ENCODE measurements at regions not wholly inside any gene's neighbourhood (a gene's known extent, or its start where the extent isn't known, plus 50 kb on each side); places are given as distances from the start of the nearest gene placed in this dataset.

GRCh38 chr2:7571701-7572100 lies 654.5 kb downstream of the RNF144A start:
- peak overlapping the region; percentile 56 for H3K27ac Mint-ChIP-seq
- no peak overlapping the region for H3K4me3 Mint-ChIP-seq
- H3K9me3 Mint-ChIP-seq: no peaks in the 10 kb centered on the region
- H3K36me3 Mint-ChIP-seq (ENCODE audit: low read depth): peaks cover 11% of the 10 kb centered on the region
- H3K4me1 Mint-ChIP-seq (ENCODE audit: low read depth): peaks cover 64% of the 10 kb centered on the region
- H3K27me3 Mint-ChIP-seq: no peaks in the 10 kb centered on the region

DNA sequence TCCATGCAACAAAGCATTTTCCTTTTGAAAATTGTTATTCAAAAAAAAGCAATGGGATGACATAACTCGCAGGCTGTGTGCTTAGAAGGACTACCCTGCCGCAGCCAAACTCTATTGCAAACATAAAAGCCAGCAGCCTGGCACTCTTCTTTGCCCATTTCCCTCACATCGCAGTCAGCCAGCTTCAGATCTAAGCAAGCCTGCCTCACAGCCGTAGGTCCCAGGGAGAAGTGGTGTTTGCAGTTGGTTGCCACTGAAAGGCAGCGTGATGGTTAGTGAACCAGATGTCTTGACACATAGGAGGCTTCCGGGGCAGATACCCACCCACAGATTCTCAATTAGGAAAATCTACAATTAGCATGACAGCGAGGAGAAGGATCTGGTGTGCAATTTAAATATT lies 655.2 kb downstream of the RNF144A start:
- no peaks in the 10 kb centered on the region for H3K27me3 Mint-ChIP-seq
- peaks cover 4% of the 10 kb centered on the region for H3K9me3 Mint-ChIP-seq
- no peak overlapping the region for H3K4me3 Mint-ChIP-seq
- H3K27ac Mint-ChIP-seq: no peak overlapping the region
- H3K4me1 Mint-ChIP-seq (ENCODE audit: low read depth): peaks cover 58% of the 10 kb centered on the region
- H3K36me3 Mint-ChIP-seq (ENCODE audit: low read depth): peaks cover 13% of the 10 kb centered on the region

- H3K4me3 Mint-ChIP-seq: no peak overlapping the region
- H3K36me3 Mint-ChIP-seq (ENCODE audit: low read depth): peaks cover 21% of the 10 kb centered on the region
- H3K9me3 Mint-ChIP-seq: peaks cover 13% of the 10 kb centered on the region
- no peaks in the 10 kb centered on the region for H3K27me3 Mint-ChIP-seq
- H3K4me1 Mint-ChIP-seq (ENCODE audit: low read depth): peaks cover 52% of the 10 kb centered on the region
- H3K27ac Mint-ChIP-seq: no peak overlapping the region
Observed at GRCh38 chr2:7573166-7573825, 656.1 kb downstream of the RNF144A start.

DNA sequence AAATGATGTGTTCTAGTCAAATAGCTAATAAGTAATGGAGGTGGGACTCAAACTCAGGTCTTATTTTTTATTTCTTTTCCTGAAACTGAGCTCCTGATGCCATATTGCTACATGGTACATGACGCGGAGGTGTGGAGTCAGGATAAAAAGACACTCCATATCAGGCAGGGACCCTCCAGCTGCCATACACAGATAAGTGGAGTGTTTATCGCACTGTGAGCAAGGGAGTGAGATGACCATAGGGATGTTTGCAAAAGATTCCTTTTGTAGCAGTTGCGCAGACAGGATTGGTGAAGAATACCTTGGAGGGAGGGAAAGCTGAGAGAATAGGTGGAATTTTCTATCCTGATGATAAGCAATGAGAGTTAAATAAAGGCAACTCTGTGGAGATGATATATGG lies 657.2 kb downstream of the RNF144A start:
- Mint-ChIP-seq H3K27ac (no peak overlapping the region), H3K36me3 (ENCODE audit: low read depth) (peaks cover 28% of the 10 kb centered on the region), H3K4me1 (ENCODE audit: low read depth) (peaks cover 44% of the 10 kb centered on the region), H3K9me3 (peaks cover 24% of the 10 kb centered on the region), H3K27me3 (no peaks in the 10 kb centered on the region), H3K4me3 (no peak overlapping the region)

DNA sequence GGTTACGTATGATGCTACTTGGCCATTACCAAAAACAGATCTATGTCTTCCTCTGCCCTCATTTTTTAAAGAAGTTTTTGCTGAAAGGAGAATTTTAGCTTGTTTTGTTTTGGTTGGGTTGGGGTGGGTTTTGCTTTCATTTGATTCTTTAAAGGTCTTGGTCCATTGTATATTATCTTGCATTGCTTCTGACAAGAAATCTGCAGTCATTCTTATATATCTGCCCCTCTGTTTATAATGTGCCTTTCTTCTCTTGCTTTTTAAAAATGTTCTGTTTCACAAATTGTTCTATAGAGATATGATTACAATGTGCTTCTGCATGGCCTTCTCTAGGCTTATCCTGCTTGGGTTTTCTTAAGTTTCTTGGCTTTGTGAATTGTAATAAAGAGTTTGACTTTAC lies 660.6 kb downstream of the RNF144A start:
- Mint-ChIP-seq H3K27ac (no peak overlapping the region), H3K9me3 (peaks cover 26% of the 10 kb centered on the region), H3K4me1 (ENCODE audit: low read depth) (peaks cover 11% of the 10 kb centered on the region), H3K4me3 (no peak overlapping the region), H3K36me3 (ENCODE audit: low read depth) (peaks cover 23% of the 10 kb centered on the region), H3K27me3 (no peaks in the 10 kb centered on the region)

- H3K27ac Mint-ChIP-seq: no peak overlapping the region
- no peak overlapping the region for H3K4me3 Mint-ChIP-seq
- peaks cover 10% of the 10 kb centered on the region for H3K9me3 Mint-ChIP-seq
- peaks cover 8% of the 10 kb centered on the region for H3K36me3 Mint-ChIP-seq (ENCODE audit: low read depth)
- no peaks in the 10 kb centered on the region for H3K27me3 Mint-ChIP-seq
- peaks cover 29% of the 10 kb centered on the region for H3K4me1 Mint-ChIP-seq (ENCODE audit: low read depth)
Observed at GRCh38 chr2:7584017-7584416, 666.8 kb downstream of the RNF144A start.

DNA sequence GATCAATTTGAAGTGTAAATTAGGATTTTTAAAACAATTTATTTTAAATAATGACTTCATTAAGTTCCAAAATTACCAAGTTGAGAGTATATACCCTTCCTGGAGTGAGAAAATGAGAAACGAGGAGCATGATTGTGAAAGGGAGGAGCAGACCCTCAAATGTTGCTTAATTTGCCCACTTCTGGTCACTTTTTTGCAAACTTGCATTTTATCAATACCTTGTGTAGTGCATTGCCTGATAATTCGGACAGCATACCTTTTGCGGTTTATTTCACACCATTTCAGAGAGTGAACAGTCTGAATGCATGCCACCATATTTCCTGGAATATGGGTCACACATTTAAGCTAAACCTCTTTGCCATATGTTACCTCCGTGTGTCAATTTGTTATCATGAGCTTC lies 669.7 kb downstream of the RNF144A start:
- H3K36me3 Mint-ChIP-seq (ENCODE audit: low read depth): no peaks in the 10 kb centered on the region
- H3K4me1 Mint-ChIP-seq (ENCODE audit: low read depth): peaks cover 33% of the 10 kb centered on the region
- H3K4me3 Mint-ChIP-seq: no peak overlapping the region
- no peak overlapping the region for H3K27ac Mint-ChIP-seq
- H3K9me3 Mint-ChIP-seq: peaks cover 4% of the 10 kb centered on the region
- H3K27me3 Mint-ChIP-seq: no peaks in the 10 kb centered on the region

DNA sequence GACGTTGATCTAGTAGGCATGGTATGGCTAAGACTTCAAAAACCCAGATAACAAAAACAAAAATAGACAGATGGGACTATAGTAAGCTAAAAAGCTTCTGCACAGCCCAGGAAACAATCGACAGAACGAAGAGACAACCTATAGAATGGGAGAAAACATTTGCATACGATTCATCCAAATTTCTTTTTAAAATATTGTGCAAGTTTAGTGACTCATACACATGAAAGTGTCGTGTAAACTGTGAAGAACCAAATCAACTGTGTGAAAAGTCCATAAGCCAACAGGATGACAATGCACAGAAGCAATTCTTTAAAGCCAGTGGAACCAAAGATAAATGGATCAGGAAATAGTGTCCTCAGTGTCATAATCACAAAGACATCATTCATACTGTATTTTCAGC lies 671.1 kb downstream of the RNF144A start:
- peaks cover 4% of the 10 kb centered on the region for H3K9me3 Mint-ChIP-seq
- no peaks in the 10 kb centered on the region for H3K36me3 Mint-ChIP-seq (ENCODE audit: low read depth)
- peaks cover 36% of the 10 kb centered on the region for H3K4me1 Mint-ChIP-seq (ENCODE audit: low read depth)
- H3K27me3 Mint-ChIP-seq: no peaks in the 10 kb centered on the region
- peak overlapping the region; percentile 80 for H3K27ac Mint-ChIP-seq
- no peak overlapping the region for H3K4me3 Mint-ChIP-seq

DNA sequence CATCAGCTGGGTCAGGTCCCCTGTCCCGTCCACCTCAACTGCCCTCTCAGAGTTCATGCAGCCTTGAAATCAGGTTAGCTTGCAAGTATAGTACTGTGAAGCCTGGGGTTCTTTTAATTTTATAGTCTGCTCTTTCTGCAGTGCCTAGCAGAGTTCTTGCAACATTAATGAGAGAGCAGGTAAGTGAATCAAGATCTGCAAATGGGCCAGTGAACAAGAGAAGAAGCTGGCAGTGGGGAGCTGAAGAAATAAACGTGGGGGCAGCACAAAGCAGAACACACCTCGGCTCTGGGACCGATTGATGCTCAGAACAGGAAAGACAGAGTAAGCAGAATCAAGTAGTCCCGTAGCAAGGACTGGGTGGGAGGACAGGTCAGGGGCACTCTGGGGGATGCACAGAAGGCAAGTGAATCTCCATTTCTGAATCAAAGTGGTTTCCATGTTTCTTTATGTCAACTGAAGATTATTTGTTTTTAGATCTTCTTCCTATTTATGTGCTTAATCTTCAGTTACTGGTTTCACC lies 675.5 kb downstream of the RNF144A start:
- Mint-ChIP-seq H3K27me3 (no peaks in the 10 kb centered on the region), H3K9me3 (no peaks in the 10 kb centered on the region), H3K4me1 (ENCODE audit: low read depth) (peaks cover 23% of the 10 kb centered on the region), H3K4me3 (no peak overlapping the region), H3K27ac (no peak overlapping the region), H3K36me3 (ENCODE audit: low read depth) (no peaks in the 10 kb centered on the region)

DNA sequence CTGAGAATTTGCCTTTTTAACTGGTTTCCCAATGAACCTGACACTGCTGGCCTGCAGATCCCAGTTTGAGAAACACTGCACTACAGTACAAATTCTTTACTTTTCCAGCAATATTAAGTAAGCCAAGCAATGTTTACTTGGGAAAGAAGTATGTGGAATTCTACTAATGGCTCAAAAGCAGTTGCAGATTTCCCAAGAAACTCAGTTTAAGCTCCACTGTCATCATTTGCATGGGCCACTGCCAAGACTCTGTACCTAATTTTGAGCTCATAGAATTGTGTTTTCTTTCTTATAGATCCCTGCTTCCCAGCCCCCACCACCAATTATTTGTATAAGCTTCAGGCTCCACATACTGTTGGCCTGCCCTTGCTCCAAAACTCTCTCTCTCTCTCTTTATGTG lies 676.1 kb downstream of the RNF144A start:
- Mint-ChIP-seq H3K36me3 (ENCODE audit: low read depth) (no peaks in the 10 kb centered on the region), H3K4me1 (ENCODE audit: low read depth) (peaks cover 17% of the 10 kb centered on the region), H3K27ac (no peak overlapping the region), H3K9me3 (no peaks in the 10 kb centered on the region), H3K4me3 (no peak overlapping the region), H3K27me3 (no peaks in the 10 kb centered on the region)

- Mint-ChIP-seq H3K4me1 (ENCODE audit: low read depth) (peaks cover 9% of the 10 kb centered on the region), H3K4me3 (no peak overlapping the region), H3K27ac (no peak overlapping the region), H3K9me3 (no peaks in the 10 kb centered on the region), H3K27me3 (no peaks in the 10 kb centered on the region), H3K36me3 (ENCODE audit: low read depth) (no peaks in the 10 kb centered on the region)
Observed at GRCh38 chr2:7594211-7594610, 677.0 kb downstream of the RNF144A start.

DNA sequence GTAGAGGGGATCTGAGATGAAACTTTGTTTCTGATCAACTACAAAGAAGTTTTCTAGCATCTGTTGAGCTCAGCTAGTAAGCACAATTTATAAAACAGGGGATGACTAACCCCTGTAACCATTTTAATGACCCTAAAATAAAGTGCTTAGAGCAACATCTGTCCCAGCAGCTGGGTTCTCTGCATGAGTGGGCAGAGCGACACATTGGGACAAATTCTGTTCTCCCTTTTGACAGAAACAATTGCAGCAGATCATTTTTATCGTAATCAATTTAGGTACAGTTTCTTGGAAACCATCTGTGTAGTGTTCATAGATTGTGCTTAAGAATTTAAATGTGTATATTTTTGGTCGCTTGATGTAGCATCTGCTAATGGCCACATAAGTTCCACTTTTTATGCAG lies 678.0 kb downstream of the RNF144A start:
- Mint-ChIP-seq H3K4me3 (no peak overlapping the region), H3K9me3 (no peaks in the 10 kb centered on the region), H3K27ac (no peak overlapping the region), H3K36me3 (ENCODE audit: low read depth) (no peaks in the 10 kb centered on the region), H3K4me1 (ENCODE audit: low read depth) (peaks cover 6% of the 10 kb centered on the region), H3K27me3 (no peaks in the 10 kb centered on the region)

DNA sequence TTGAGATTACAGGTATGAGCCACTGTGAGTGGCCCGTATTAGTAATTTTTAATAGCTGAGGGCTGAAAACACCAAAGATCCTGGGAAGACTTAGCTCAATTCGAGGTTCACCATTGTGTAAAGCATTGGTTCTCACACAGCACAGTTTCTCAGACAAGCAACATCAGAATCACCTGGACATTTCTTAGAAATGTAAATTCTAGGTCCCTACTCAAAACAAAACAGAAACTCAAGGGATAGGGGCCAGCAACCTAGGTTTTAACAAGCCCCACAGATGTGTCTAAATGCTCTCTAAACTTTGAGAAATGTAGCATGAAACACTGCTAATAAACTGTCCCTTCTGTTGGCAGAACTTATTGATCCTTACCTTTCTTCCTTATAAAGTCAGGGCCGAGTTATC lies 681.2 kb downstream of the RNF144A start:
- H3K4me1 Mint-ChIP-seq (ENCODE audit: low read depth): no peaks in the 10 kb centered on the region
- no peak overlapping the region for H3K27ac Mint-ChIP-seq
- no peaks in the 10 kb centered on the region for H3K36me3 Mint-ChIP-seq (ENCODE audit: low read depth)
- peaks cover 4% of the 10 kb centered on the region for H3K9me3 Mint-ChIP-seq
- H3K27me3 Mint-ChIP-seq: no peaks in the 10 kb centered on the region
- H3K4me3 Mint-ChIP-seq: no peak overlapping the region

DNA sequence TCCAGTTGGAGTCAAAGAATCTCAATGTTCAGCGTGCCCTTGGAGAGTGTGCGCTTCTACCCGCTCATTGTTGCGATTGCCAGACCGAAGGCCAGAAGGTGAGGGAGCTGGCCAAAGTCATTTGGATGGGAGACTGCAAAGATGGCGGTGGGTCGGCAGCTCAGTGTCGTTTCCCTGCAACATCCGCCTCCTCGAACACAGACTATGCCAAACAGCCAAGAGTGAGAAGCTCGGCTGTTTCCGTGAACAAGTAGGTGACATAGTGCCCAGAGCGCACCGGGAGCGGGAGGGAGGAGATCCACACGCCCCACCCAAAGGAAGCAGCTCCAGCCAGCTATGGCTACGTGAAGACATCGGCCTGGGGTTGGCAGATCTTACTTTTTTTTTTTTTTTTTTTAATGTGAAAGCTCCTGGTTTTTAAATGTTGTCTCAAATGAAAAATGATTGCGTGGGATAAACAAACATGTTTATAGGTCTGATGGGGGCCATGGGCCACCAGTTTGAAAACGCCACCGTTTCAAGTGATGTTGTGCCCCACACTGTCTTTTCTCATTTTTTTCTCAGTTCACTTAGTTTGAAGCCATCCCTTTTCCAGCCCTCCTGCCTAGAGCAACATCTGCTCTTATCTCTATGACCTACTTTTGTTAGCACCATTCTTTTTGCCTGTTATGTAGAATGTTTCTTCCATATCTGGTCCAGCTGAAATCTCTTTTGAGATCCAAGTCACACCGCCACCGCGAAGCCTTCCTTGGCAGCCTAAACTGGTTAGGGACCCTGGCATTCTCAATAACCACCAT lies 682.4 kb downstream of the RNF144A start:
- H3K9me3 Mint-ChIP-seq: peaks cover 4% of the 10 kb centered on the region
- no peaks in the 10 kb centered on the region for H3K4me1 Mint-ChIP-seq (ENCODE audit: low read depth)
- no peaks in the 10 kb centered on the region for H3K36me3 Mint-ChIP-seq (ENCODE audit: low read depth)
- no peak overlapping the region for H3K27ac Mint-ChIP-seq
- H3K4me3 Mint-ChIP-seq: no peak overlapping the region
- no peaks in the 10 kb centered on the region for H3K27me3 Mint-ChIP-seq

DNA sequence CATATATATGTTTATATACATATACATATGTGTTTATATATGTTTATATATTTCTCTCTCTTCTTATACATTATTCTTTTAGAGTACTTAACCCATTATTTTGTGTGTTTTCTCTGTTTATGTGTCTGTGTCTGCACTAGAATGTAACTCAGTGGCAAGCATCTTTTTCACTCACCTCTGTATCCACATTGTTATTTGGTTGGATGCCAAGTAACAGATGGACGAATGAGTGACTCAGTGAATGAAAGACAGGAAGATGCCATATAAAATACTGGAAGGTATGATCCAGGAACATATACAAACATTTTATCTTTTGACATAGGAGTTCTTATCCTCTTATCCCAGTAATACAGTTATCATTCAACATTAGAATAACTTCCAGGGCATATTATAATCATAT lies 684.8 kb downstream of the RNF144A start:
- Mint-ChIP-seq H3K4me3 (no peak overlapping the region), H3K36me3 (ENCODE audit: low read depth) (no peaks in the 10 kb centered on the region), H3K27ac (no peak overlapping the region), H3K4me1 (ENCODE audit: low read depth) (no peaks in the 10 kb centered on the region), H3K27me3 (no peaks in the 10 kb centered on the region), H3K9me3 (peaks cover 4% of the 10 kb centered on the region)
